ENCODE measurements at regions not wholly inside any gene's neighbourhood (a gene's known extent, or its start where the extent isn't known, plus 50 kb on each side); places are given as distances from the start of the nearest gene placed in this dataset.

DNA sequence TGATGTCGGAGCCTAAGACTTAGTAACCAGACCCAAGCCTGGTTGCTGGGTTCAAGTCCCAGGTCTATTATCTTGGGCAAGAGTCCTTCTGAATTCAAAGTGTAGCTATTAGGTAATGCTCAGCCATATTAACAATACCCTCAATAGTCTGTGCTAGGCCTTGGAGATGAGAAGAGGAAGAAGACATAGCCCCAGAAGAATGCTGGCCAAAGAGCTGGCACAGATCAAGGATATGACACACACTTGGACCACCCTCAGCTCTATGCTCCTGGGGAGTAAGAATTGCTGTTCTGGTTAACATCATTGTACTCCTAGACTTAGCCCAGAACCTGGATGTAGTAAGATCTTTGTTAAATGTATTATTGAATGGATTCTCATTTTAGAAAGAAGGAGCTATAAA lies 426.7 kb downstream of the CDK5RAP2 start:
- TF ChIP-seq, protein P1, sequence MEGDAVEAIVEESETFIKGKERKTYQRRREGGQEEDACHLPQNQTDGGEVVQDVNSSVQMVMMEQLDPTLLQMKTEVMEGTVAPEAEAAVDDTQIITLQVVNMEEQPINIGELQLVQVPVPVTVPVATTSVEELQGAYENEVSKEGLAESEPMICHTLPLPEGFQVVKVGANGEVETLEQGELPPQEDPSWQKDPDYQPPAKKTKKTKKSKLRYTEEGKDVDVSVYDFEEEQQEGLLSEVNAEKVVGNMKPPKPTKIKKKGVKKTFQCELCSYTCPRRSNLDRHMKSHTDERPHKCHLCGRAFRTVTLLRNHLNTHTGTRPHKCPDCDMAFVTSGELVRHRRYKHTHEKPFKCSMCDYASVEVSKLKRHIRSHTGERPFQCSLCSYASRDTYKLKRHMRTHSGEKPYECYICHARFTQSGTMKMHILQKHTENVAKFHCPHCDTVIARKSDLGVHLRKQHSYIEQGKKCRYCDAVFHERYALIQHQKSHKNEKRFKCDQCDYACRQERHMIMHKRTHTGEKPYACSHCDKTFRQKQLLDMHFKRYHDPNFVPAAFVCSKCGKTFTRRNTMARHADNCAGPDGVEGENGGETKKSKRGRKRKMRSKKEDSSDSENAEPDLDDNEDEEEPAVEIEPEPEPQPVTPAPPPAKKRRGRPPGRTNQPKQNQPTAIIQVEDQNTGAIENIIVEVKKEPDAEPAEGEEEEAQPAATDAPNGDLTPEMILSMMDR (IDR thresholded peaks at IDR 0.05): no peak
- no peak for TF ChIP-seq POLR2A (IDR thresholded peaks at IDR 0.05)
- no peak for TF ChIP-seq POLR2AphosphoS5 (IDR thresholded peaks at IDR 0.05)
